Neural cell (in vitro differentiated cells): ENCODE measurements at regions not wholly inside any gene's neighbourhood (a gene's known extent, or its start where the extent isn't known, plus 50 kb on each side); places are given as distances from the start of the nearest gene placed in this dataset.

ENCODE experiments used
- H2AFZ ChIP-seq: fragments of 200-600, 300-800 bp; sonication (generic), shearing (Covaris generic); 2 replicates; pipeline ENCODE4 v1.6.0; 2014; ENCODE audit warnings: low read depth, mild to moderate bottlenecking, antibody characterized with exemption, low read length, moderate library complexity
- H3F3A ChIP-seq: fragments of 200-600 bp; shearing (Covaris generic); 2 replicates; pipeline ENCODE4 v1.6.1; 2016; ENCODE audit warnings: mild to moderate bottlenecking, moderate library complexity, mixed read lengths, antibody characterized with exemption, low read length; ENCODE audit not compliant: insufficient read depth, poor library complexity, severe bottlenecking
- H3K27ac ChIP-seq: fragments of 200-600, 300-800 bp; sonication (generic), shearing (Covaris generic); 2 replicates; pipeline ENCODE4 v1.5.1; 2014; ENCODE audit warnings: mild to moderate bottlenecking, low read length, moderate library complexity
- H3K27me3 ChIP-seq: fragments of 300-800, 200-600 bp; sonication (generic), shearing (Covaris generic); 2 replicates; pipeline ENCODE4 v1.6.0; 2014; ENCODE audit warnings: mild to moderate bottlenecking, low read depth, low read length, moderate library complexity; ENCODE audit not compliant: insufficient read depth
- H3K36me3 ChIP-seq: fragments of 300-800, 200-600 bp; sonication (generic), shearing (Covaris generic); 2 replicates; pipeline ENCODE4 v1.5.1; 2014; ENCODE audit warnings: mild to moderate bottlenecking, antibody characterized with exemption, low read length, moderate library complexity; ENCODE audit not compliant: insufficient read depth
- H3K4me2 ChIP-seq: fragments of 300-800, 200-600 bp; sonication (generic), shearing (Covaris generic); 2 replicates; pipeline ENCODE4 v1.6.0; 2014; ENCODE audit warnings: mild to moderate bottlenecking, low read length
- H3K4me3 ChIP-seq: fragments of 300-800, 200-600 bp; sonication (generic), shearing (Covaris generic); 2 replicates; pipeline ENCODE4 v1.5.1; 2014; ENCODE audit warnings: mild to moderate bottlenecking, low read length, moderate library complexity
- H3K79me2 ChIP-seq: fragments of 200-600 bp; shearing (Covaris generic); replicated peaks from 2 replicates; pipeline ENCODE4 v1.6.0; 2014; ENCODE audit warnings: mild to moderate bottlenecking, low read length, moderate library complexity; ENCODE audit not compliant: insufficient read depth
- H3K9ac ChIP-seq: fragments of 300-800, 200-600 bp; sonication (generic), shearing (Covaris generic); 2 replicates; pipeline ENCODE4 v1.6.1; 2016; ENCODE audit warnings: mild to moderate bottlenecking, low read length, mixed read lengths
- H3K9me2 ChIP-seq: fragments of 200-600 bp; shearing (Covaris generic); 2 replicates; pipeline ENCODE4 v1.6.1; 2016; ENCODE audit warnings: mild to moderate bottlenecking, low read length, mixed read lengths; ENCODE audit not compliant: insufficient read depth
- H3K9me3 ChIP-seq: fragments of 200-600, 300-800 bp; sonication (generic), shearing (Covaris generic); 2 replicates; pipeline ENCODE4 v1.6.1; 2016; ENCODE audit warnings: mild to moderate bottlenecking, mixed run types, low read length, moderate library complexity, mixed read lengths
- H4K20me1 ChIP-seq: fragments of 200-600 bp; shearing (Covaris generic); 2 replicates; pipeline ENCODE4 v1.6.1; 2016; ENCODE audit warnings: mild to moderate bottlenecking, mixed run types; ENCODE audit not compliant: insufficient read depth
- EP300 ChIP-seq: fragments of 450-650 bp; conservative IDR thresholded peaks from 2 replicates; pipeline ENCODE4 v1.6.1; 2014; ENCODE audit warnings: antibody characterized with exemption, mild to moderate bottlenecking, moderate library complexity; ENCODE audit not compliant: poor library complexity, severe bottlenecking
- EZH2 ChIP-seq: fragments of 200-600, 300-800 bp; shearing (Covaris generic), sonication (generic); IDR thresholded peaks from 2 replicates; pipeline ENCODE4 v1.6.1; 2014; ENCODE audit warnings: antibody characterized with exemption, low read length, borderline replicate concordance, mild to moderate bottlenecking; ENCODE audit not compliant: insufficient read depth, poor library complexity, severe bottlenecking
- MXI1 ChIP-seq: fragments of 450-650 bp; conservative IDR thresholded peaks from 2 replicates; pipeline ENCODE4 v1.6.1; 2014; ENCODE audit warnings: antibody characterized with exemption, mild to moderate bottlenecking; ENCODE audit not compliant: poor library complexity, severe bottlenecking
- POLR2AphosphoS5 ChIP-seq: IDR thresholded peaks from 2 replicates; pipeline ENCODE4 v1.6.1; 2012
- RAD21 ChIP-seq: fragments of 450-650 bp; conservative IDR thresholded peaks from 2 replicates; pipeline ENCODE4 v1.6.1; 2014; ENCODE audit warnings: antibody characterized with exemption, mild to moderate bottlenecking, moderate library complexity
- SMC3 ChIP-seq: fragments of 450-650 bp; conservative IDR thresholded peaks from 2 replicates; pipeline ENCODE4 v1.6.1; 2014; ENCODE audit warnings: antibody characterized with exemption, mild to moderate bottlenecking, moderate library complexity; ENCODE audit not compliant: poor library complexity
- TAF1 ChIP-seq: IDR thresholded peaks from 2 replicates; pipeline ENCODE4 v1.6.1; 2012; ENCODE audit warnings: low read depth
- TF ChIP-seq, protein P1 (sequence below): fragments of 450-650 bp; IDR thresholded peaks from 2 replicates; pipeline ENCODE4 v1.5.1; 2014; ENCODE audit warnings: antibody characterized with exemption, mild to moderate bottlenecking, moderate library complexity; ENCODE audit not compliant: poor library complexity, severe bottlenecking
- TF ChIP-seq, protein P2 (sequence below): IDR thresholded peaks from 2 replicates; pipeline ENCODE4 v1.6.1; 2012; ENCODE audit warnings: borderline replicate concordance

DNA sequence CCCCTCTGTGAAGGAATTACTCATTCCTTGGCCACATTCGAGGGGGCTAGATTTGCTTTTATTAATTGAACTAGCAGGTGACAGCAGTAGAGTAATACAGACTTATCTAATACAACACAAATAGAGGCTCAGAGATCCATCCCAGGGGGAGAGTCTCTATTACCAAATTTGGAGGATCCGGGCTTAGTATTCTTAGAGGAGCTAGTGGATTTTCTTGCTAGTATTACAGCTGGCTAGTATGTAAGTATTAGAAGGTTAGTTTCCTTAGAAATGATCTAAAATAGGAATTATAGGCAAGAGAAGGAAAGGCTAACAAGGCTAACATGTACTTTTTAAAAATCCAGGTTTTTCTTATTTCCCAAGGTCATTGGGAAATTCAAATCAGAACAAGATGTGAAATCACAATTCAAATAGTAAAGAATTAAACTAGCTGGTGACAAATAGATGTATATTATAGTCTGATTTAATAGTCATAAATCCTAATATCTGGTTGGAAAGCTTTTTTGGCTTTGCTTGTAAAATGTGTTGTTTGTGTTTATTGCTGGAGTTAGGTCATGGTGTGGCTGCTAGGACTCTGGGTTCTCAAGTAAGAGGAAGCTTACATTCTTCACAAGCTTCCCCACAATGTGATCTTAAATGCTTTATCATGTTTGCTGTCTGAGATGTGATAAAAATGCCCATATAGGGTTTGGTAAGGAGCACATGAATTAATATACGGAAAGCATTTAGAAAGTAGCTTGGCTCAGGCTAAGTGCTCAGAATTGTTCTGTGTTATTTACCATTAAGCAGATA, 160.4 kb upstream of the MPDZ start:
- H3K79me2 ChIP-seq = no peaks in the 10 kb centered on the region
- H3K9me3 ChIP-seq = no peaks in the 10 kb centered on the region
- H4K20me1 ChIP-seq = no peaks in the 10 kb centered on the region
- H3K27ac ChIP-seq = no peak overlapping the region
- no peak overlapping the region for H3K9ac ChIP-seq
- no peaks in the 10 kb centered on the region for H3K36me3 ChIP-seq
- H3K4me2 ChIP-seq = no peak overlapping the region
- H3K27me3 ChIP-seq = no peaks in the 10 kb centered on the region
- TF ChIP-seq MXI1 = no peak
- TF ChIP-seq POLR2AphosphoS5 = no peak
- TF ChIP-seq, protein P1, sequence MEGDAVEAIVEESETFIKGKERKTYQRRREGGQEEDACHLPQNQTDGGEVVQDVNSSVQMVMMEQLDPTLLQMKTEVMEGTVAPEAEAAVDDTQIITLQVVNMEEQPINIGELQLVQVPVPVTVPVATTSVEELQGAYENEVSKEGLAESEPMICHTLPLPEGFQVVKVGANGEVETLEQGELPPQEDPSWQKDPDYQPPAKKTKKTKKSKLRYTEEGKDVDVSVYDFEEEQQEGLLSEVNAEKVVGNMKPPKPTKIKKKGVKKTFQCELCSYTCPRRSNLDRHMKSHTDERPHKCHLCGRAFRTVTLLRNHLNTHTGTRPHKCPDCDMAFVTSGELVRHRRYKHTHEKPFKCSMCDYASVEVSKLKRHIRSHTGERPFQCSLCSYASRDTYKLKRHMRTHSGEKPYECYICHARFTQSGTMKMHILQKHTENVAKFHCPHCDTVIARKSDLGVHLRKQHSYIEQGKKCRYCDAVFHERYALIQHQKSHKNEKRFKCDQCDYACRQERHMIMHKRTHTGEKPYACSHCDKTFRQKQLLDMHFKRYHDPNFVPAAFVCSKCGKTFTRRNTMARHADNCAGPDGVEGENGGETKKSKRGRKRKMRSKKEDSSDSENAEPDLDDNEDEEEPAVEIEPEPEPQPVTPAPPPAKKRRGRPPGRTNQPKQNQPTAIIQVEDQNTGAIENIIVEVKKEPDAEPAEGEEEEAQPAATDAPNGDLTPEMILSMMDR = no peak
- TF ChIP-seq EP300 = no peak
- TF ChIP-seq TAF1 = no peak
- no peaks in the 10 kb centered on the region for H3F3A ChIP-seq
- H2AFZ ChIP-seq = no peak overlapping the region
- no peak overlapping the region for H3K4me3 ChIP-seq
- H3K9me2 ChIP-seq = no peaks in the 10 kb centered on the region

DNA sequence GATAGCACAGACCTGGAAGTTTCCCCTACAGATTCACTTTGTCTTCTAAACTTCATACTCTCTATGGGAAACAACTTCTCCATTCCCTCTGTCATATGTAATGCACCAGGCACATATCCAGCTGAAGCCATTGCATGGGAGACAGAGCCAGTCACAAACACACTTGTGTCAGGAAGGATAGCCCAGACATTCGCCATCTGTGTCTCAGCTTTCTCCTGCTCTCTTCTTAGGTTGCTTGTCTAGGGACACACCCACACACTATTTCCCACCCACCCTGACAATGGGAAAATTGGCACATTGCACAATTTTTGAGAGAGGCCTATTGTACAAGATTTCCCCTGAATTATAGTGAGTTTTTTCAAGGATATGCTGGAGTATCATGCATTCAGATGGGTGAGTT, 158.4 kb upstream of the MPDZ start:
- TF ChIP-seq MXI1 (no peak), EZH2 (no peak), TAF1 (no peak), SMC3 (no peak), EP300 (no peak), RAD21 (no peak), POLR2AphosphoS5 (no peak)
- TF ChIP-seq, protein P1 = no peak
- TF ChIP-seq, protein P2, sequence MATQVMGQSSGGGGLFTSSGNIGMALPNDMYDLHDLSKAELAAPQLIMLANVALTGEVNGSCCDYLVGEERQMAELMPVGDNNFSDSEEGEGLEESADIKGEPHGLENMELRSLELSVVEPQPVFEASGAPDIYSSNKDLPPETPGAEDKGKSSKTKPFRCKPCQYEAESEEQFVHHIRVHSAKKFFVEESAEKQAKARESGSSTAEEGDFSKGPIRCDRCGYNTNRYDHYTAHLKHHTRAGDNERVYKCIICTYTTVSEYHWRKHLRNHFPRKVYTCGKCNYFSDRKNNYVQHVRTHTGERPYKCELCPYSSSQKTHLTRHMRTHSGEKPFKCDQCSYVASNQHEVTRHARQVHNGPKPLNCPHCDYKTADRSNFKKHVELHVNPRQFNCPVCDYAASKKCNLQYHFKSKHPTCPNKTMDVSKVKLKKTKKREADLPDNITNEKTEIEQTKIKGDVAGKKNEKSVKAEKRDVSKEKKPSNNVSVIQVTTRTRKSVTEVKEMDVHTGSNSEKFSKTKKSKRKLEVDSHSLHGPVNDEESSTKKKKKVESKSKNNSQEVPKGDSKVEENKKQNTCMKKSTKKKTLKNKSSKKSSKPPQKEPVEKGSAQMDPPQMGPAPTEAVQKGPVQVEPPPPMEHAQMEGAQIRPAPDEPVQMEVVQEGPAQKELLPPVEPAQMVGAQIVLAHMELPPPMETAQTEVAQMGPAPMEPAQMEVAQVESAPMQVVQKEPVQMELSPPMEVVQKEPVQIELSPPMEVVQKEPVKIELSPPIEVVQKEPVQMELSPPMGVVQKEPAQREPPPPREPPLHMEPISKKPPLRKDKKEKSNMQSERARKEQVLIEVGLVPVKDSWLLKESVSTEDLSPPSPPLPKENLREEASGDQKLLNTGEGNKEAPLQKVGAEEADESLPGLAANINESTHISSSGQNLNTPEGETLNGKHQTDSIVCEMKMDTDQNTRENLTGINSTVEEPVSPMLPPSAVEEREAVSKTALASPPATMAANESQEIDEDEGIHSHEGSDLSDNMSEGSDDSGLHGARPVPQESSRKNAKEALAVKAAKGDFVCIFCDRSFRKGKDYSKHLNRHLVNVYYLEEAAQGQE = no peak
- H3K27ac ChIP-seq = no peak overlapping the region
- H3K36me3 ChIP-seq = no peaks in the 10 kb centered on the region
- no peak overlapping the region for H2AFZ ChIP-seq
- no peaks in the 10 kb centered on the region for H3K79me2 ChIP-seq
- no peak overlapping the region for H3K4me2 ChIP-seq
- no peaks in the 10 kb centered on the region for H3K9me3 ChIP-seq
- no peaks in the 10 kb centered on the region for H3F3A ChIP-seq
- H3K27me3 ChIP-seq = no peaks in the 10 kb centered on the region
- no peak overlapping the region for H3K4me3 ChIP-seq
- no peaks in the 10 kb centered on the region for H3K9me2 ChIP-seq
- no peaks in the 10 kb centered on the region for H4K20me1 ChIP-seq
- no peak overlapping the region for H3K9ac ChIP-seq
